ENCODE measurements at regions not wholly inside any gene's neighbourhood (a gene's known extent, or its start where the extent isn't known, plus 50 kb on each side); places are given as distances from the start of the nearest gene placed in this dataset.

DNA sequence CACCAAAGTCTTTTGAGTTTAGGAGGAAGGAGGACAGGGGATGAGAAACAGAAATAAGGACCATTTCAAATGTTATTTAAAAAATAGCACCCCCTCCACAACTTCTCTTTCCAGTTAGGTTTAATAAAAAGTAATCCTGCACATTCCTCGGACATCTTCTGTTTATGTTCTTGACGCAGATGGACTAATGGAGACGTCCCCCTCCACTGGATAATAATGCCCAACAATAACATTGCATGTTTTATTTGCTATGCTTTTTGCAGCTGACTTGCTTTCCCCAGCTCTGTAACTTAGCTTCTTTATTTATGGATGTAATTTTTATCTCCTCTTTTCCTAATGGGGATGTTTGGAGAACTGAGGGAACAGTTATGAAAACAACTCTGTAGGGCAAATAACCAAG, 89.5 kb downstream of the MAT2B start:
- DNase-seq = no peak
- Histone ChIP-seq H3K27me3 (no peaks in the 10 kb centered on the region), H3K4me1 (no peaks in the 10 kb centered on the region), H3K4me3 (no peak overlapping the region), H3K27ac (no peak overlapping the region), H3K9me3 (no peaks in the 10 kb centered on the region), H3K36me3 (no peaks in the 10 kb centered on the region)
- intact Hi-C loops (cut with DNase I; ENCODE audit: low total_unique reads) (no loop called here), in situ Hi-C loops (cut with MboI; ENCODE audit: low sequenced_read_pairs in 4 of 4) (loop anchor here in 1 of 4 donors (25.0 kb wide), 1 partner anchor 1617 kb away; no protein-coding TSS in a partner anchor)
- TF ChIP-seq, protein P1, sequence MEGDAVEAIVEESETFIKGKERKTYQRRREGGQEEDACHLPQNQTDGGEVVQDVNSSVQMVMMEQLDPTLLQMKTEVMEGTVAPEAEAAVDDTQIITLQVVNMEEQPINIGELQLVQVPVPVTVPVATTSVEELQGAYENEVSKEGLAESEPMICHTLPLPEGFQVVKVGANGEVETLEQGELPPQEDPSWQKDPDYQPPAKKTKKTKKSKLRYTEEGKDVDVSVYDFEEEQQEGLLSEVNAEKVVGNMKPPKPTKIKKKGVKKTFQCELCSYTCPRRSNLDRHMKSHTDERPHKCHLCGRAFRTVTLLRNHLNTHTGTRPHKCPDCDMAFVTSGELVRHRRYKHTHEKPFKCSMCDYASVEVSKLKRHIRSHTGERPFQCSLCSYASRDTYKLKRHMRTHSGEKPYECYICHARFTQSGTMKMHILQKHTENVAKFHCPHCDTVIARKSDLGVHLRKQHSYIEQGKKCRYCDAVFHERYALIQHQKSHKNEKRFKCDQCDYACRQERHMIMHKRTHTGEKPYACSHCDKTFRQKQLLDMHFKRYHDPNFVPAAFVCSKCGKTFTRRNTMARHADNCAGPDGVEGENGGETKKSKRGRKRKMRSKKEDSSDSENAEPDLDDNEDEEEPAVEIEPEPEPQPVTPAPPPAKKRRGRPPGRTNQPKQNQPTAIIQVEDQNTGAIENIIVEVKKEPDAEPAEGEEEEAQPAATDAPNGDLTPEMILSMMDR (IDR thresholded peaks at IDR 0.05 in 4 of 5, conservative IDR thresholded peaks at IDR 0.05 in 1 of 5) = no peak
- no peak for TF ChIP-seq POLR2A (IDR thresholded peaks at IDR 0.05)
- ATAC-seq = no peak

DNA sequence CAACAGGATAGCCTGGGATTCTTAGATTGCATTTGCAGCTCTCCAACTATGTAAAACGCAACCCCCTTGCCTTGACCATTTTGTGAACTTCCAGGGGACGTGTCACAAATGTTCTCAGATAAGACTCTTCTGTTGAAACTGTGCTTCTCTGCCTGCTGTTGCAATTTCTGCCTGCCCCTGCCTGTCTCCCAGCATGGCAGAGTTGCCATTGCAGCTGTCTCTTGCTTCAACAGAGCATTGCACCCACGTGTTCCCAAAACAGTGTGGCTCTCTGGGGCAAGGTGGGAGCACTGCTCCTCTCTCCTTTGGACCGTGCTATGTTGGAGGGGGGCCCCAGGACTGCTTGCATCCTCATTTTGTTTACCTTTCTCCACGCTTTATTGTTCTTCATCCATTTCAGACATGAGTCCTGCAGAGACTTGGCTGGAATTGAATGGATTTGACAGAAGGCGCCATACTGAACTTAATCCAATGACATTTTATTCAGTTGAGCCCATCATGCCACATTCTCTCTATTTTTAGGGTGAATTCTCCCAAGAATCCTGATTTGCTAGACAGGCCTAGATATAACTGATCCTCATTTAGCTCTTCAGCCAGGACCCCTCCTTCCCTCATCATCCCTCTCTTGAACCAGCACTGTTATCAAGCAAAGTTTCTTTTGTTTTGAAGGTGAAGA, 90.7 kb downstream of the MAT2B start:
- in situ Hi-C loops (cut with MboI; ENCODE audit: low sequenced_read_pairs in 4 of 4) (loop anchor here in 1 of 4 donors (25.0 kb wide), 1 partner anchor 1616 kb away; no protein-coding TSS in a partner anchor), intact Hi-C loops (cut with DNase I; ENCODE audit: low total_unique reads) (no loop called here)
- DNase-seq (no peak), ATAC-seq (no peak)
- Histone ChIP-seq H3K4me3 (no peak overlapping the region), H3K4me1 (no peaks in the 10 kb centered on the region), H3K27me3 (no peaks in the 10 kb centered on the region), H3K9me3 (no peaks in the 10 kb centered on the region), H3K27ac (no peak overlapping the region), H3K36me3 (no peaks in the 10 kb centered on the region)
- TF ChIP-seq, protein P1 (IDR thresholded peaks at IDR 0.05 in 4 of 5, conservative IDR thresholded peaks at IDR 0.05 in 1 of 5) = no peak
- TF ChIP-seq POLR2A (IDR thresholded peaks at IDR 0.05) = no peak

DNA sequence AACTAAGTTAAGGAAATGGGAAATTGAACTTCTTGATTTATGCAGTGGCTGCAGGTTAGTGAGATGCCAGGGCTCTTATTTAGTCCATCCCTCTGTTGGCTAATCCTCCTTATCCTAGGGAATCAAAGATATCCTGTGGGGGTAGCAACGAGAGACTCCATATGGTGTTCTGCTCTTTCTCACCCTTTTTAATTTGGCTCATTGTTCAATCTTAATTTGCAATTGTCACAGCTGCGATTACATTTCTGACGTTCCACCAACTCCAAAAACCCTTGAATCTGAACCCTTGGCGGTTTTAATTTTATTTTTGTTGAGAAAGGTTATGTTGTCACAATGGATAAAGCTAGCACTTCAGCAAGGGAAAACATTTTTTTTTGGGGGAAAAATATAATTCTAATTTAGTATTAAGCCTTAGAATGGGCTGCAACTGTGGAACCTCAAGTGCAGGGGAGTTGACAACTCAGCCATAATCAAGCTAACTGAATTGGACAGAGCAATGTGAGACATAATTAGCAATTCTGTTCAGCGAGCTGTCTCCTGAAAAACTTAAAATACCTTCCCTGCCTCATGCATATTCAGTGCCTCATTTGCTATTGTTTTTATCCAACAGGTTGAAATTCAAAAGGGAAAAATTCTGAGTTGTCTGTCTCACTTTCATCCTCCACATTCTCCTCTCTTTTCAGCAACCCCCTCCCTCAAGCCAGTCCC, 91.3 kb downstream of the MAT2B start:
- in situ Hi-C loops (cut with MboI; ENCODE audit: low sequenced_read_pairs in 4 of 4) = loop anchor here in 1 of 4 donors (25.0 kb wide), 1 partner anchor 1616 kb away; no protein-coding TSS in a partner anchor
- TF ChIP-seq POLR2A (IDR thresholded peaks at IDR 0.05) = no peak
- TF ChIP-seq, protein P1 (IDR thresholded peaks at IDR 0.05 in 4 of 5, conservative IDR thresholded peaks at IDR 0.05 in 1 of 5) = no peak
- Histone ChIP-seq H3K36me3 (no peaks in the 10 kb centered on the region), H3K4me1 (no peaks in the 10 kb centered on the region), H3K27ac (no peak overlapping the region), H3K9me3 (no peaks in the 10 kb centered on the region), H3K27me3 (no peaks in the 10 kb centered on the region), H3K4me3 (no peak overlapping the region)
- DNase-seq (no peak), ATAC-seq (no peak)
- intact Hi-C loops (cut with DNase I; ENCODE audit: low total_unique reads) = no loop called here

DNA sequence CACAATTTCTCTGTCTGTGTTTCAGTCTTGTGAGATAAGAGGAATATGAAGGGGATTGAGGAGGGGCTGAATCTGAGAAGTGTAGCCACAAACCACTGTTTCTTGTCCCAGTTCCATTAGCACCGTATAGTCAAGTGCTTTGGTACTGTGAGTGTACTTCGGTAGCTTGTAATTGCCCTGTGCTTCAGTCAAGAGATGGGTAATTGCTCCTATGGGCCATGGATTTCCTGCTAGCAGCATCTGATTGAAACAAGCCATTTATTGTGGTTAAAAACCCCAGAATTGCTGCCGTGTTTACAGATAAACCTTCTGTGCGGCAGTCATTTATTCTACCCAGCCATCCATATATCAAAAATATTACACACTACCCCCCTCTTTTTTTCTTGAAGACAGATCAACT, 98.6 kb downstream of the MAT2B start:
- H3K9me3 ChIP-seq = no peaks in the 10 kb centered on the region
- H3K4me1 ChIP-seq = no peaks in the 10 kb centered on the region
- H3K36me3 ChIP-seq = no peaks in the 10 kb centered on the region
- H3K4me3 ChIP-seq = no peak overlapping the region
- DNase-seq (no peak), ATAC-seq (no peak)
- H3K27me3 ChIP-seq = no peaks in the 10 kb centered on the region
- intact Hi-C loops (cut with DNase I; ENCODE audit: low total_unique reads) = no loop called here
- TF ChIP-seq, protein P1 (IDR thresholded peaks at IDR 0.05 in 4 of 5, conservative IDR thresholded peaks at IDR 0.05 in 1 of 5) = no peak
- no peak for TF ChIP-seq POLR2A (IDR thresholded peaks at IDR 0.05)
- no peak overlapping the region for H3K27ac ChIP-seq
- in situ Hi-C loops (cut with MboI; ENCODE audit: low sequenced_read_pairs in 4 of 4) = no loop called here

Data from gastrocnemius medialis (tissue), 4 donors.